ES-I3 (cell line): ENCODE measurements at regions not wholly inside any gene's neighbourhood (a gene's known extent, or its start where the extent isn't known, plus 50 kb on each side); places are given as distances from the start of the nearest gene placed in this dataset.

Experiments used
- H3K36me3 ChIP-seq: 2 replicates; pipeline ENCODE4 v1.6.1; 2013; ENCODE audit warnings: mild to moderate bottlenecking, low read length, control low read depth, moderate library complexity; ENCODE audit not compliant: insufficient read depth
- H3K4me1 ChIP-seq: 2 replicates; pipeline ENCODE4 v1.6.1; 2013; ENCODE audit warnings: mild to moderate bottlenecking, control low read depth, low read length; ENCODE audit not compliant: insufficient read depth
- H3K9ac ChIP-seq: 2 replicates; pipeline ENCODE4 v1.6.1; 2013; ENCODE audit warnings: low read depth, mild to moderate bottlenecking, low read length, moderate library complexity
- H3K9me3 ChIP-seq: 2 replicates; pipeline ENCODE4 v1.6.1; 2013; ENCODE audit warnings: mild to moderate bottlenecking, low read length, moderate library complexity; ENCODE audit not compliant: control insufficient read depth, insufficient read depth

- no peak overlapping the region for H3K9ac ChIP-seq
- no peaks in the 10 kb centered on the region for H3K4me1 ChIP-seq
- no peaks in the 10 kb centered on the region for H3K9me3 ChIP-seq
- no peaks in the 10 kb centered on the region for H3K36me3 ChIP-seq
These were observed 123.1 kb upstream of the UMPS start for GRCh38 chr3:124607163-124607562.

- Histone ChIP-seq H3K36me3 (no peaks in the 10 kb centered on the region), H3K9me3 (no peaks in the 10 kb centered on the region), H3K9ac (no peak overlapping the region), H3K4me1 (peaks cover 3% of the 10 kb centered on the region; the same call in 1 of the 2 replicates)
These were observed 120.8 kb upstream of the UMPS start for GRCh38 chr3:124609402-124609801.

GRCh38 chr3:124610130-124610529 is 120.1 kb upstream of the UMPS start:
- Histone ChIP-seq H3K9me3 (no peaks in the 10 kb centered on the region), H3K36me3 (no peaks in the 10 kb centered on the region), H3K9ac (no peak overlapping the region)

GRCh38 chr3:124611520-124611919 is 118.7 kb upstream of the UMPS start:
- Histone ChIP-seq H3K9me3 (no peaks in the 10 kb centered on the region), H3K9ac (no peak overlapping the region), H3K36me3 (no peaks in the 10 kb centered on the region), H3K4me1 (peaks cover 3% of the 10 kb centered on the region; the same call in 1 of the 2 replicates)

More at GRCh38 chr3:124610130-124610529, 120.1 kb upstream of the UMPS start:
- H3K4me1 ChIP-seq, result peaks cover 3% of the 10 kb centered on the region; the same call in 1 of the 2 replicates

- H3K4me1 ChIP-seq, result peaks cover 11% of the 10 kb centered on the region
- no peaks in the 10 kb centered on the region for H3K36me3 ChIP-seq
- H3K9ac ChIP-seq, result no peak overlapping the region
- H3K9me3 ChIP-seq, result no peaks in the 10 kb centered on the region
These were observed 114.2 kb upstream of the UMPS start for GRCh38 chr3:124615896-124616543.

- Histone ChIP-seq H3K4me1 (peaks cover 12% of the 10 kb centered on the region), H3K9ac (no peak overlapping the region), H3K36me3 (no peaks in the 10 kb centered on the region), H3K9me3 (no peaks in the 10 kb centered on the region)
These were observed 113.1 kb upstream of the UMPS start for GRCh38 chr3:124617177-124617576.

GRCh38 chr3:124619887-124620599 is 110.2 kb upstream of the UMPS start:
- Histone ChIP-seq H3K9me3 (no peaks in the 10 kb centered on the region), H3K9ac (no peak overlapping the region), H3K36me3 (no peaks in the 10 kb centered on the region), H3K4me1 (peaks cover 9% of the 10 kb centered on the region)

- H3K4me1 ChIP-seq, result peaks cover 9% of the 10 kb centered on the region
- no peak overlapping the region for H3K9ac ChIP-seq
- no peaks in the 10 kb centered on the region for H3K9me3 ChIP-seq
- no peaks in the 10 kb centered on the region for H3K36me3 ChIP-seq
These were observed 109.6 kb upstream of the UMPS start for GRCh38 chr3:124620600-124621063.

- Histone ChIP-seq H3K9me3 (no peaks in the 10 kb centered on the region), H3K9ac (no peak overlapping the region), H3K36me3 (no peaks in the 10 kb centered on the region), H3K4me1 (peaks cover 9% of the 10 kb centered on the region)
These were observed 108.8 kb upstream of the UMPS start for GRCh38 chr3:124621498-124621897.

GRCh38 chr3:124625074-124625473 is 105.2 kb upstream of the UMPS start:
- Histone ChIP-seq H3K4me1 (peaks cover 9% of the 10 kb centered on the region), H3K9ac (no peak overlapping the region), H3K36me3 (no peaks in the 10 kb centered on the region), H3K9me3 (no peaks in the 10 kb centered on the region)

GRCh38 chr3:124627501-124627908 is 102.7 kb upstream of the UMPS start:
- no peak overlapping the region for H3K9ac ChIP-seq
- H3K36me3 ChIP-seq, result no peaks in the 10 kb centered on the region
- H3K4me1 ChIP-seq, result no peaks in the 10 kb centered on the region
- H3K9me3 ChIP-seq, result no peaks in the 10 kb centered on the region

- Histone ChIP-seq H3K9me3 (no peaks in the 10 kb centered on the region), H3K9ac (no peak overlapping the region), H3K4me1 (peaks cover 2% of the 10 kb centered on the region; the same call in 1 of the 2 replicates), H3K36me3 (no peaks in the 10 kb centered on the region)
These were observed 101.4 kb upstream of the UMPS start for GRCh38 chr3:124628863-124629262.

- no peaks in the 10 kb centered on the region for H3K9me3 ChIP-seq
- H3K9ac ChIP-seq, result no peak overlapping the region
- no peaks in the 10 kb centered on the region for H3K36me3 ChIP-seq
- H3K4me1 ChIP-seq, result peaks cover 8% of the 10 kb centered on the region
These were observed 100.8 kb upstream of the UMPS start for GRCh38 chr3:124629497-124629896.

GRCh38 chr3:124630960-124631359 is 99.3 kb upstream of the UMPS start:
- H3K9ac ChIP-seq, result no peak overlapping the region
- H3K9me3 ChIP-seq, result no peaks in the 10 kb centered on the region
- H3K36me3 ChIP-seq, result no peaks in the 10 kb centered on the region
- peaks cover 22% of the 10 kb centered on the region for H3K4me1 ChIP-seq

GRCh38 chr3:124631727-124632126 is 98.5 kb upstream of the UMPS start:
- H3K36me3 ChIP-seq, result no peaks in the 10 kb centered on the region
- H3K4me1 ChIP-seq, result peaks cover 30% of the 10 kb centered on the region
- no peak overlapping the region for H3K9ac ChIP-seq
- no peaks in the 10 kb centered on the region for H3K9me3 ChIP-seq
